Osteocyte (in vitro differentiated cells): ENCODE measurements at regions not wholly inside any gene's neighbourhood (a gene's known extent, or its start where the extent isn't known, plus 50 kb on each side); places are given as distances from the start of the nearest gene placed in this dataset.

Experiments used
- DNase-seq: peaks from one replicate; pipeline ENCODE4 v3.0.0; 2021; ENCODE audit warnings: mixed read lengths; ENCODE audit not compliant: unreplicated experiment; ENCODE audit errors: extremely low spot score
- H3K27ac Mint-ChIP-seq: one replicate; pipeline ENCODE4 v1.8.0; 2021; ENCODE audit warnings: mild to moderate bottlenecking, mixed read lengths; ENCODE audit not compliant: unreplicated experiment
- H3K27me3 Mint-ChIP-seq: one replicate; pipeline ENCODE4 v1.8.0; 2021; ENCODE audit warnings: mixed read lengths; ENCODE audit not compliant: unreplicated experiment
- H3K36me3 Mint-ChIP-seq: one replicate; pipeline ENCODE4 v1.8.0; 2021; ENCODE audit warnings: mixed read lengths; ENCODE audit not compliant: unreplicated experiment
- H3K4me1 Mint-ChIP-seq: one replicate; pipeline ENCODE4 v1.8.0; 2021; ENCODE audit warnings: mixed read lengths; ENCODE audit not compliant: unreplicated experiment
- H3K4me3 Mint-ChIP-seq: one replicate; pipeline ENCODE4 v1.8.0; 2021; ENCODE audit warnings: mild to moderate bottlenecking, moderate library complexity, mixed read lengths; ENCODE audit not compliant: unreplicated experiment
- H3K9me3 Mint-ChIP-seq: one replicate; pipeline ENCODE4 v1.8.0; 2021; ENCODE audit warnings: mixed read lengths; ENCODE audit not compliant: unreplicated experiment
- TF ChIP-seq, protein P1 (sequence below): fragments of 200-600 bp; sonication (generic); IDR thresholded peaks from 2 replicates; pipeline ENCODE4 v1.5.0; 2021; ENCODE audit warnings: antibody characterized with exemption, mild to moderate bottlenecking, moderate library complexity

- H3K27ac Mint-ChIP-seq, result no peak overlapping the region
- H3K27me3 Mint-ChIP-seq, result no peaks in the 10 kb centered on the region
- TF ChIP-seq, protein P1, sequence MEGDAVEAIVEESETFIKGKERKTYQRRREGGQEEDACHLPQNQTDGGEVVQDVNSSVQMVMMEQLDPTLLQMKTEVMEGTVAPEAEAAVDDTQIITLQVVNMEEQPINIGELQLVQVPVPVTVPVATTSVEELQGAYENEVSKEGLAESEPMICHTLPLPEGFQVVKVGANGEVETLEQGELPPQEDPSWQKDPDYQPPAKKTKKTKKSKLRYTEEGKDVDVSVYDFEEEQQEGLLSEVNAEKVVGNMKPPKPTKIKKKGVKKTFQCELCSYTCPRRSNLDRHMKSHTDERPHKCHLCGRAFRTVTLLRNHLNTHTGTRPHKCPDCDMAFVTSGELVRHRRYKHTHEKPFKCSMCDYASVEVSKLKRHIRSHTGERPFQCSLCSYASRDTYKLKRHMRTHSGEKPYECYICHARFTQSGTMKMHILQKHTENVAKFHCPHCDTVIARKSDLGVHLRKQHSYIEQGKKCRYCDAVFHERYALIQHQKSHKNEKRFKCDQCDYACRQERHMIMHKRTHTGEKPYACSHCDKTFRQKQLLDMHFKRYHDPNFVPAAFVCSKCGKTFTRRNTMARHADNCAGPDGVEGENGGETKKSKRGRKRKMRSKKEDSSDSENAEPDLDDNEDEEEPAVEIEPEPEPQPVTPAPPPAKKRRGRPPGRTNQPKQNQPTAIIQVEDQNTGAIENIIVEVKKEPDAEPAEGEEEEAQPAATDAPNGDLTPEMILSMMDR, result no peak
- no peak for DNase-seq
- no peaks in the 10 kb centered on the region for H3K36me3 Mint-ChIP-seq
- peaks cover 5% of the 10 kb centered on the region for H3K4me1 Mint-ChIP-seq
- H3K4me3 Mint-ChIP-seq, result no peak overlapping the region
- peaks cover 25% of the 10 kb centered on the region for H3K9me3 Mint-ChIP-seq
These were observed 432.5 kb downstream of the FGF9 start for GRCh38 chr13:22103046-22104027.

DNA sequence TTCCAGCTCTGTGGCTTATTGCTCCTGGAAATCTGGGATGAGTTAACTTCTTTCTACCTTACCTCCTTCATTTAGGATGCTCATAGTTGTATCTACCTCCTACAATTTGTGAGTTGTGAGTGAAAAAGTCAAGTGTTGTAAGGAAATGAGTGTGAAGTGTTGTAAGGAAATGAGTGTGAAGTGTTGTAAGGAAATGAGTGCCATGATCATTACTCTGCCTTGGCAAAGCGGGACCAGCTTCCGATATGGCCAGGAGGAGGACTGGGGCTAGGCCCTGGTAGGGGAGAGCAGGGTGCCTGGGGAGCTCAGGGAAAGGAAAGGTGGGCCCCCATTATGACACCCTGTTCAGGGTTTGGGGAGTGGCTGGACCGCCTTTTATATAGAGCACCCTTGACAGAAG lies 435.2 kb downstream of the FGF9 start:
- Mint-ChIP-seq H3K9me3 (peaks cover 13% of the 10 kb centered on the region), H3K27me3 (no peaks in the 10 kb centered on the region), H3K36me3 (no peaks in the 10 kb centered on the region), H3K4me3 (no peak overlapping the region), H3K27ac (no peak overlapping the region), H3K4me1 (peaks cover 12% of the 10 kb centered on the region)
- TF ChIP-seq, protein P1, result no peak
- DNase-seq, result no peak

DNA sequence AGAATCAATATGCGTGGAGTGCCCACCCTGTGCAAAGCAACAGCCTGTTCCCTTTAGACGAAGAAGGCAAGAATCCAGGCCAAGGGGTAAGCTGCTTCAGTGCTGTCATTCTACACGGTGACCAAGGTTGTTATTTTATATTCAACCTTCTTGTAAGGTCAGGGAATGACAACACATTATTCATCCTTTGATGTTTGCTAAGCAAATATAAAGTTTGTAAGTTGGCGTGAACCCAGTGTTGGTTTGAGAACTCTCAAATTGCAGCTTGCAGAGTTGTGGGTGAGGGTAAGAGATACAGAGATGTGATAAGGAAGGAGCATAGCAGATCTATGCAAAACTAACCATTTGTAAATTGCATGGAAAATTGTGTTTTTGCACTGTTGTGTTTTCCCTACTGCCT lies 436.7 kb downstream of the FGF9 start:
- Mint-ChIP-seq H3K27me3 (no peaks in the 10 kb centered on the region), H3K4me1 (peaks cover 12% of the 10 kb centered on the region), H3K27ac (no peak overlapping the region), H3K36me3 (no peaks in the 10 kb centered on the region), H3K4me3 (no peak overlapping the region), H3K9me3 (peaks cover 13% of the 10 kb centered on the region)
- no peak for DNase-seq
- TF ChIP-seq, protein P1, result no peak

DNA sequence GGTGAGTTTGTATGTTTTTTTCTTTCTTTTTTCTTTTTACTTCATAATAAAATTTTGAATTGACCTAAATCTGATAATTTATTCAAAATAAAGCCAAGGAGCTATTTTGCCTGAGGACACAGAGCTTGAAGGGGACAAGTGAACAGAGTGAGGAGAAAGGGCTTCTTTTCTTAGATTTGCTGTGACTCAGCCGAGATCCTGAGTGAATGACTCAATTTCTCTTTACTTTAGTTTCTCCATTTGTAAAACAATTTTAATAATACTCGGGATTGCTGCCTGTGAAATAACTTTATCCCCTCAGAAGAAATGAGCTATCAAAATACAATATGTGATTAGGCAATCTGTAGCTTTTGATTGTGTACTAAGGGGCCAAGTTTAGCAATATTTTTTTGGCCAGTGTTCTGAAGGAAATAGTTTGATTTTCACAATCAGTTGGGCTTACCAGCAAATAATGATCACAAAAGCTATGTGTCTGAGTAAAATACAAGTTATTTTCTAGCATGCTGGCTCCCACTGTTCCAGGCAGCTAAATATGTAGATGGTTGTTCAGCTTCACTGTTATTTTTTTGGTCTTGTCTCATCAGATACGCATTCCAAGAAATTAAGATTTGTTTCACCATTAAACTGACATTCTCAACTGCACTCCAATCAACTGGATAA lies 437.5 kb downstream of the FGF9 start:
- TF ChIP-seq, protein P1, result no peak
- Mint-ChIP-seq H3K27ac (no peak overlapping the region), H3K4me1 (peaks cover 13% of the 10 kb centered on the region), H3K27me3 (no peaks in the 10 kb centered on the region), H3K9me3 (peaks cover 15% of the 10 kb centered on the region), H3K36me3 (no peaks in the 10 kb centered on the region), H3K4me3 (no peak overlapping the region)
- no peak for DNase-seq

DNA sequence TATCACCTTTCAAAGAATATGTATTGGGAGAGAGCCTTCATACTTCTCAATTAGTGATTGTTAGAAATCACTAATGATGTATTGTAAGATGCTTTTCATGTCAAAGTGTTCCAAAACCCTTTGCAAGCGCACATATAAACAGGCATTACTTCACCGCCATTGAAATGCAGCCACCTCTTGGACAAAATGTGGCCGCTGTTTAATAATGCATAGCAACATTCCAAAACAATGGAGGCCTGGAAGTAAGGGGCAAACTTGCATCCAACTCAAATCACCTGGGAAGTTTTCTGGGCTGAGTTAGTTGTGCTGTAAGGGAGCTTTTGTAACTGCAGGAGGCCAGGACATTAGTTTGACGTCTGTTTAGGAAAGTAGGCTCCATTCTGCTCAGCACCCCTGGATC lies 438.1 kb downstream of the FGF9 start:
- Mint-ChIP-seq H3K9me3 (peaks cover 21% of the 10 kb centered on the region), H3K4me3 (no peak overlapping the region), H3K36me3 (no peaks in the 10 kb centered on the region), H3K27me3 (no peaks in the 10 kb centered on the region), H3K27ac (no peak overlapping the region), H3K4me1 (peaks cover 14% of the 10 kb centered on the region)
- TF ChIP-seq, protein P1, result no peak
- no peak for DNase-seq
